ENCODE measurements at regions not wholly inside any gene's neighbourhood (a gene's known extent, or its start where the extent isn't known, plus 50 kb on each side); places are given as distances from the start of the nearest gene placed in this dataset.

DNA sequence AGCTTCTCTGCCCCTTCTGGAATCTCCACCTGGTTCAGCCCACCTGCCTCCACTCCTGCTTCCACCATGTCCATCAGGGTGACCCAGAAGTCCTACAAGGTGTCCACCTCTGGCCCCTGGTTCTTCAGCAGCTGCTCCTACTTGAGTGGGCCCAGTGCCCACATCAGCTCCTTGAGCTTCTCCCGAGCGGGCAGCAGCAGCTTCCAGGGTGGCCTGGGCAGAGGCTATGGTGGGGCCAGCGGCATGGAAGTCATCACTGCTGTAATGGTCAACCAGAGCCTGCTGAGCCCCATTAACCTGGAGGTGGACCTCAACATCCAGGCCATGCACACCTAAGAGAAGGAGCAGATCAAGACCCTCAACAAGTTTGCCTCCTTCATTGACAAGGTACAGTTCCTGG is 74.4 kb upstream of the ZXDA start:
- H3K27ac ChIP-seq = no peak overlapping the region
- intact Hi-C loops (cut with DNase I; ENCODE audit: low total_unique reads) = no loop called here
- H3K4me3 ChIP-seq = no peak overlapping the region
- TF ChIP-seq, protein P1, sequence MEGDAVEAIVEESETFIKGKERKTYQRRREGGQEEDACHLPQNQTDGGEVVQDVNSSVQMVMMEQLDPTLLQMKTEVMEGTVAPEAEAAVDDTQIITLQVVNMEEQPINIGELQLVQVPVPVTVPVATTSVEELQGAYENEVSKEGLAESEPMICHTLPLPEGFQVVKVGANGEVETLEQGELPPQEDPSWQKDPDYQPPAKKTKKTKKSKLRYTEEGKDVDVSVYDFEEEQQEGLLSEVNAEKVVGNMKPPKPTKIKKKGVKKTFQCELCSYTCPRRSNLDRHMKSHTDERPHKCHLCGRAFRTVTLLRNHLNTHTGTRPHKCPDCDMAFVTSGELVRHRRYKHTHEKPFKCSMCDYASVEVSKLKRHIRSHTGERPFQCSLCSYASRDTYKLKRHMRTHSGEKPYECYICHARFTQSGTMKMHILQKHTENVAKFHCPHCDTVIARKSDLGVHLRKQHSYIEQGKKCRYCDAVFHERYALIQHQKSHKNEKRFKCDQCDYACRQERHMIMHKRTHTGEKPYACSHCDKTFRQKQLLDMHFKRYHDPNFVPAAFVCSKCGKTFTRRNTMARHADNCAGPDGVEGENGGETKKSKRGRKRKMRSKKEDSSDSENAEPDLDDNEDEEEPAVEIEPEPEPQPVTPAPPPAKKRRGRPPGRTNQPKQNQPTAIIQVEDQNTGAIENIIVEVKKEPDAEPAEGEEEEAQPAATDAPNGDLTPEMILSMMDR (IDR thresholded peaks at IDR 0.05) = no peak
- TF ChIP-seq EP300 (IDR thresholded peaks at IDR 0.05) (no peak), POLR2AphosphoS5 (IDR thresholded peaks at IDR 0.05) (no peak), POLR2A (IDR thresholded peaks at IDR 0.05) (no peak)
- WGBS, 5 donors = 64 to 100% (median 80%) methylated on average over 1 to 3 of the region's 3 CpGs
- no peaks in the 10 kb centered on the region for H3K27me3 ChIP-seq
- no peak for DNase-seq
- no peaks in the 10 kb centered on the region for H3K36me3 ChIP-seq
- peaks cover 0 to 34% (median 22%) of the 10 kb centered on the region in 4 donors for H3K9me3 ChIP-seq
- no peaks in the 10 kb centered on the region for H3K4me1 ChIP-seq

GRCh38 chrX:57977992-57978391 is 67.7 kb upstream of the ZXDA start:
- H3K27me3 ChIP-seq = no peaks in the 10 kb centered on the region
- no peaks in the 10 kb centered on the region for H3K4me1 ChIP-seq
- no peak overlapping the region for H3K4me3 ChIP-seq
- intact Hi-C loops (cut with DNase I; ENCODE audit: low total_unique reads) = no loop called here
- WGBS, 5 donors = 27 to 59% (median 49%) methylated on average over 6 of the region's 6 CpGs
- TF ChIP-seq EP300 (IDR thresholded peaks at IDR 0.05) (no peak), POLR2AphosphoS5 (IDR thresholded peaks at IDR 0.05) (no peak), POLR2A (IDR thresholded peaks at IDR 0.05) (no peak)
- TF ChIP-seq, protein P1 (IDR thresholded peaks at IDR 0.05) = no peak
- no peak for DNase-seq
- peaks cover 0 to 4% (median 0%) of the 10 kb centered on the region in 4 donors for H3K9me3 ChIP-seq
- no peak overlapping the region for H3K27ac ChIP-seq
- H3K36me3 ChIP-seq = no peaks in the 10 kb centered on the region

- Histone ChIP-seq H3K4me3 (no peak overlapping the region), H3K4me1 (no peaks in the 10 kb centered on the region), H3K27ac (no peak overlapping the region), H3K36me3 (no peaks in the 10 kb centered on the region), H3K27me3 (no peaks in the 10 kb centered on the region), H3K9me3 (peaks cover 0 to 44% (median 17%) of the 10 kb centered on the region in 4 donors)
- no peak for TF ChIP-seq POLR2AphosphoS5 (IDR thresholded peaks at IDR 0.05)
- TF ChIP-seq, protein P1 (IDR thresholded peaks at IDR 0.05) = no peak
- no peak for TF ChIP-seq POLR2A (IDR thresholded peaks at IDR 0.05)
- TF ChIP-seq EP300 (IDR thresholded peaks at IDR 0.05) = no peak
- intact Hi-C loops (cut with DNase I; ENCODE audit: low total_unique reads) = no loop called here
- no peak for DNase-seq
- 46 to 79% (median 72%) methylated on average over 1 of the region's 1 CpG for WGBS, 5 donors
Observed at GRCh38 chrX:57964975-57965374, 54.7 kb upstream of the ZXDA start.

Data from stomach (tissue), 8 donors.